SH-SY5Y (cell line): ENCODE measurements at regions not wholly inside any gene's neighbourhood (a gene's known extent, or its start where the extent isn't known, plus 50 kb on each side); places are given as distances from the start of the nearest gene placed in this dataset.

Experiments
- GATA2 ChIP-seq: IDR thresholded peaks from 2 replicates; pipeline ENCODE4 v1.6.1; 2011; ENCODE audit warnings: mild to moderate bottlenecking, low read depth, low read length
- GATA3 ChIP-seq: IDR thresholded peaks from 2 replicates; pipeline ENCODE4 v1.6.1; 2011; ENCODE audit warnings: low read depth, mild to moderate bottlenecking, low read length, moderate library complexity

- no peak for TF ChIP-seq GATA2
- TF ChIP-seq GATA3, result no peak
Measured at GRCh38 chr6:146890172-146890571, 291.4 kb downstream of the ADGB start.
